ENCODE measurements at regions not wholly inside any gene's neighbourhood (a gene's known extent, or its start where the extent isn't known, plus 50 kb on each side); places are given as distances from the start of the nearest gene placed in this dataset.

DNA sequence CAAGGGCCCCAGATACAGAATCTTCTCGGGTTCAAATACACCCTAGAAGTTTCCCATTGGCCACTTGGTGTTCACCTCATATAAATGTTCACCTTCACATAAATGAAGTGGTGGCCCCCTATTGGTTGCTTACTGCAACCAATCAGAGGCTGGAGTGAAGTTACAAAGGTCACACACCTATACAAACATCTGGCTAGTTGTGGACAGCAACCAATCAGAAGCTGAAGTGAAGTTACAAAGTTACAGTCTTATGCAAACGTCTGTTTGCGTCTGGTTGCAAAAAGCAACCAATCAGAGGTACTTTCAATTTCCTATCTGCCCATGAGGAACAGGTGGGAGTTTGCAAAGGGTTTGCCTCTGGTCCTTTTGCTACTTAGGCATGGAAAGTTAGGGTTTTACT, 206.5 kb upstream of the BMP2 start:
- DNase-seq (ENCODE audit: low spot score), result no peak

DNA sequence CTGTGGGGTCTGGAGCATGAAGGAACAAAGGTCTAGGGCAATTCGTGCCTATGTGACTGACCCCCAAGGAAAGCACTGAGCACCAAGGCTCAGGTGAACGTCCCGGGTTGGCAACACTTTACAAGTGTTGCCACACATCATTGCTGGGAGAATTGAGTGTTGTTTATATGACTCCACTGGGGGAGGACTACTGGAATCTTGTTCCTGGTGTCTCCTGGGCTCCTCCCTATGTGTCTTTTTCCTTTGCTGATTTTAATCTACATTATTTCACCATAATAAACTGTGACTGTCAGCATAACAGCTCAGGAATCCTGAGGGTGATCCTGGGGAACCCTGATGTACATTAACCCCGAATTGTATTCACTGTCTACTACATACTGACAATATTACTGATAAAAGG, 207.7 kb upstream of the BMP2 start:
- DNase-seq (ENCODE audit: low spot score), result no peak

DNA sequence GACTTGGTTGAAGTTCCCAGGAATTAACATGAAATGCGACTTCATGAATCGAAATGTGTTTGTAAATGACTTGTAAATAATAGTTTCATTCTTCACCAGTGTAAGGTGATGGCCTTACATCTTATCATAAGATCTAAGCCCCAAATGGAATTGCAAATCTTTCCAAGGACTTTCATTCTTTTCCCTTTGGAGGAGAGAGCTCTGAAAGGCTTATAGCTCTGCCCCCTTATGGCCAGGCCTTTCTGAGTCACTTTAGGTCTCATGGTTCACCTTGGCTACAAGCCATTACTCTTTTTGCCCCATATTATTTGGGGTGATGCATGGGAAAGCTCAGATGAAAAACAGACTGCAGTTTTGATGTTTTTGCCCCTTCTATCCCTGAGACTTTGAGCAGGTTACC, 209.1 kb upstream of the BMP2 start:
- no peak for DNase-seq (ENCODE audit: low spot score)

DNA sequence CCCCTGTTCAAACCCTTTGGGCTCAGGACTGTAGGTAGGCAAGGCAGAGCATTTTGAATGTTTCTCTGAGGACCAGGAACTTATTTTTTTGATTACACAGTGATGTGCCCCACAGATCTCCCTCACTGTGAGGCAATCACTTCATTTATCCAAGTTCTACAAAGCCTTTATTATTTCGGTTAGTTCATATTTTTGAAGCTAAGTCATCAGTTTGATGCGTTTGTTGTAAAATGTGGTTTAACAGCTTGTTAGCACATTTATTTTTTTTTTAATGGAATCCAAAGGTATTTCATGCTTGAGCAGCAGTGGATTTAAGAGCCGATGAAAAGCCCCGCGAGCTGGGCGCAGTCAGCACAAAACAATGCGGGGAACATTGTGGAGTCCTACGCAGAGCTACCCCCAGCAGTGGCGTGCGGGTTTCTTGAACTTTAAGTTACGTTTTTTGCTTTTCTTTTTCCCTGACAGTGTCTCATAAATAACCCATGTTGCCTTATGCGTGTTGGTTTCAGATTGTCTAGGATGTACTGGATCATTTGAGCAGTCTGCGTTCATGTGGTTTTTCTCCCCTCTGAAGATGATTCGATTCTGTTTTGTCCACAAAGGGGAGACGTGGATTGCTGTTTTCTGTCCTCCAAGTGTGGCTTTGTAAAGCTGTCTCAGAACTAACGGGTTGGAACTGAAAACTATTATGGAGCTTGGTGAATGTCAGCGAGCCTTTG, 233.6 kb upstream of the BMP2 start:
- no peak for DNase-seq (ENCODE audit: low spot score)

DNA sequence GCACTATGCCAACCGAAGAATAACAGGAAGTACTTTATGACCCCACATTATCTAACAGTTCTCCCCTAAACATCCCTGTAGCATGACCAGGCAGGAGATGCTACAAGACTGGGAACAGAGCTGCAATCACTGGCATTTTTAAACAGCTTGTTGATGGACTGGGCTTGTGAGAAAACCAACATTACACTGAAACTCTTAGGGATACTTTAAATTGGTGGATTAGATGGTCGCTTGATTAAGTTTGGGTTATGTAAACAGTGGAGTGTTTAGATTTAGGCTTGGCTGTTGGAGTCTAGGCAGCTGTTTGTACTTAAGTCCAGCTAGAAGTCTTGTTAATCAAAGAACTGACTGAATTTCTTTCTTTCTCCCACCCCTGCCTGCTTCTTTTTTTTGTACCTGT, 234.1 kb upstream of the BMP2 start:
- no peak for DNase-seq (ENCODE audit: low spot score)

DNA sequence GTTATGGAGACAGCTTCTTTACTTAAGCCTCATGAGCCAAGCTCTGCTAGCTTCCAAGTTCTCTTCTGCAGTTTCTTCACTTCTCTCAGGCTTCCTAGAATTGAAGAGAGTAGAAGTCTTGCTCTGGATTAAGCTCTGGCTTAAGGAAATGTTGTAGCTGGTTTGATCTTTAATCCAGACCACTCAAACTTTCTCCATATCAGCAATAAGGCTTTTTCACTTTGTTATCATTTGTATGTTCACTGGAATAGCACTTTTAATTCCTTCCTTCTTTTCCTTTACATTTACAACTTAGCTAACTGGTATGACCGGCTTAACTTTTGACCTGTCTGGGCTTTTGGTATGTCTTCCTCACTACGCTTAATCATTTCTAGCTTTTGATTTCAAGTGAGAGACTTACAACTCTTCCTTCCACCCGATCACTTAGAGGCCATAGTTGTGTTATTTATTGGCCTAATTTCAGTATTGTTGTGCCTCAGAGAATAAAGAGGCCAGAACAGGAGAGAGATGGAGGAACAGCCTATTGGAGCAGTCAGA, 236.6 kb upstream of the BMP2 start:
- no peak for DNase-seq (ENCODE audit: low spot score)

DNA sequence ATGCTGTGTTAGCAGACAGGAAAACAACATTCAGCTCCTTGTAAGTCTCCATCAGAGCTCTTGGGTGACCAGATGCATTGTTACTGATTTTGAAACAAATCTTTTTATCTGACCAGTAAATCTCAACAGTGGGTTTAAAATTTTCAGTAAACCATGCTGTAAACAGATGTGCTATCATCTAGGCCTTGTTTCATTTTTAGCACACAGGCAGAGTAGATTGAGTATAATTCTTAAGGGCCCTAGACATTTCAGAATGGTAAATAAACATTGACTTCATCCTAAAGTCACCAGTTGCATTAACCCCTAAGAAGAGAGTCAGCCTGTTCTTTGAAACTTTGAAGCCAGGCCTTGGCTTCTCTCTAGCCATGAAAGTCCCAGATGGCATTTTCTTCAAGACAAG, 237.2 kb upstream of the BMP2 start:
- no peak for DNase-seq (ENCODE audit: low spot score)

DNA sequence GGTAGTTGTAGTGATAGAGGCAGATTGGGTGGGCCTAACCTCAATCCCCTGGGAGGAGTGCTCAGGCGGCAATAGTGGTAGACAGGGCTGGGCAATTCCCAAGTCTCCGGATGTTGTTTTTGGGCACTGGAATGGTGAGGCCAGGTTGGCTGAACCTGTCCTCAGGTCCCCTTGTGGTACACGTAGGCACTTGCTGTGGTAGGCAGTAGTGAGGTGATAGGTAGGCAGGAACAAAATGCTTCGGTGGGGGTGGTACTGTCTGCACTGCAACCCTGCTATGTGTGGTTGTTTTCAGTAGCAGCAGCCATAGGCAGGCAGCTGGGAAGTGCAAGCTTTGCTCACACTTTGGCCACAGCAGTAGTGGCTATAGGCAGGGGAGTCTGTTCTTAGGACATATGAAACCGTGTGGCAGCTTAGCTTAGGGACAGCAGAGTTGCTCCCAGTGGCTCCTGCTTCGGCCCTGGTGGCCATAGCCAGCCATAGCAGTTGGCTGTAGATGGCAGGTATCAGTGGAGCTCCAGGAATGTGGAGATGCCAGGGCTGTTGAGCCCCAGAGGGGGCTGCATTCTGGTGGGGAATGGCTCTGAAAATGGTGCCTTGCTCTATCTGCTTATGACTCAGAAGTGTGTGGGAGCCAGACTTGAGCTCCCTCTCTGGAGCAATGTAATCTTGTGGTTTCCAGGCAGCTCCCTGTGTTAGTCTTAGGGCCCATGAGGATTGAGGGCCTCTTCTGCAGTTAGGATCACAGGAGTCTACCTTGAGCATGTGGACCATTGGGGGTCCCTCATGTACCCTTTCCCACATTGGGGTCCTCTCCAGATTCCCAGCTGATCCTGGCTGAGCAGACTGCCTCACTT, 241.8 kb upstream of the BMP2 start:
- peak; percentile 7 for DNase-seq (ENCODE audit: low spot score)

DNA sequence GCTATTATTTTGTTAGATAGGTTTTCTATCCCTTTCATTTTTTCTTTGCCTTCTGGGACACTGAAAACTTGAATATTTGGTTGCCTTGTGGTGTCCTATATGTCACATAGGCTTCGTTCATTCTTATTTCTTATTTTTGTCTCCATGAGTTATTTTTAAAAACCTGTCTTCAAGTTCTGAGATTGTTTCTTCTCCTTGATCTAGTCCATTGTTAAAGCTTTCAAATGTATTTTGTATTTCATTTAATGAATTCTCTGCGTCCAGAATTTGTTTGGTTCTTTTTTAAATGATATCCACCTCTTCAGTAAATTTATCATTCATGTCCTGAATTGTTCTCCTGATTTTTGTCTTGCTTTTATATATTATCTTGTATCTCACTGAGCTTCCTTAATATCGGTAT, 243.2 kb upstream of the BMP2 start:
- no peak for DNase-seq (ENCODE audit: low spot score)

DNA sequence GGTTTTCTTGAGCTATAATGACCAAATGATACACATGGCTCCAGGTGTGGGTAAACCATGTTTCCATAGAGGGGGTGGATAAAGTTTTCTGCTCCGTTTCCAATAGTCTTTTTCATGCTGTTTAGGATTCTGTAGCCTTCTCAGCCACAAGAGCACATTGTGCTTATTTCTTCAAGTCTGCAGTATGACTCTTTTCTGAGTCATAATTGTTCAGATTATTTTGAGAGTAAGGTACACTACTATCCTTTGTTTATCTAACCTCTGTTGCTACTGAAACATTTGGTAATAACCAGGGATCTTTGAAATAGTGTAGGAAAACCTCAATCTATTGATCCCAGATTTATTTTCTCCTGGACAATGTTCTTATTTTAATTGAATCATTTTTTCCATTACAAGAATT, 247.9 kb upstream of the BMP2 start:
- DNase-seq (ENCODE audit: low spot score), result no peak

DNA sequence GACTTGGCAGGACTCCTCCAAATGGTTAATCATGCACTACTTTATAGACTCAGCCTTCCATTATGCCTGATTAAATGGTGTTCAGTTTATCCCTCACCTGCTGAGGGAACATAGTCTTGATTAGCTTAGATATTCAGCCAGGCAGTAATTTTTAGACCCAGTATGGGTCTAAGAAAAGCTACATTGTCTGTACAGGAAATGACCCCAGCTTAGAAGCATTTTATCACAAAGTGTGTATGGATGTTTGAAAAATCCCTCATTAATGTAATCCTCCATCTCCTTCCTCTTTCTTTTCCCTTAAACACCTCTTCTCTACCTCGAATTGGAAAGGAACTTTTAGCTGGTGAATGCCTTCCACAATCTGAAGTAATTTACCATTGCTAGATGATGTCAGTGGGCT, 252.2 kb upstream of the BMP2 start:
- DNase-seq (ENCODE audit: low spot score), result no peak

DNA sequence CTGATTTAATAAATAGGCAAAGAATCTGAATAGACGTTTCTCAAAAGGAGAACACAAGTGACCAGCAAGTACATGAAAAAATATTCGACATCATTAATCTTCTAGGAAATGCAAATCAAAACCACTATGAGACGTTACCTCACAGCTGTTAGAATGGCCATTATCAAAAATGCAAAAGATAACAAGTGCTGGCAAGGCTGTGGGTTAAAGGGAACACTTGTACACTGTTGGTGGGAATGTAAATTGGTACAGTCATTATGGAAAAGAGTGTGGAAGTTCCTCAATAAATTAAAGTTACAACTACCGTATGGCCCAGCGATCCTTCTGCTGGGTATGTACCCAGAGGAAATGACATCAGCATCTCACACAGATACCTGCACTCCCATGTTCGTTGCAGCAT, 253.9 kb upstream of the BMP2 start:
- DNase-seq (ENCODE audit: low spot score), result no peak

DNA sequence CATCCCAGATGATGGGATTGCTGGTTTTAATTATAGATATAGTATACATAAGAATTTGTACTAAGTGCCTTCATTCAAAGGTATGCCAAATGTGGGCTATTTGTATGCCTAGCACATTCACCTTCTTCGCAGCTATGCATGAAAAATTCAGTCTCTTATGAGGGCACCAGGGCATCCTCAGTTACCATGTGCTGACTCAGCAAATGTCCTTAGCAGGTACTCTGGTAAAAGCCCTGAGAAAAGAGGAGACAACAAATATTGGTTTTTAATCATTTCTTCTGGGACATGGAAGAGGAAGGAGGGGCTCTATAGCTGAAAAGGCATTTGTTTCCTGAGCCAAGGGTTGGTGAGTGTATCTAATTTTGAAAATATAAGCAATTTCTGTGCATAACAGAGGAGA, 258.1 kb upstream of the BMP2 start:
- DNase-seq (ENCODE audit: low spot score), result no peak

DNA sequence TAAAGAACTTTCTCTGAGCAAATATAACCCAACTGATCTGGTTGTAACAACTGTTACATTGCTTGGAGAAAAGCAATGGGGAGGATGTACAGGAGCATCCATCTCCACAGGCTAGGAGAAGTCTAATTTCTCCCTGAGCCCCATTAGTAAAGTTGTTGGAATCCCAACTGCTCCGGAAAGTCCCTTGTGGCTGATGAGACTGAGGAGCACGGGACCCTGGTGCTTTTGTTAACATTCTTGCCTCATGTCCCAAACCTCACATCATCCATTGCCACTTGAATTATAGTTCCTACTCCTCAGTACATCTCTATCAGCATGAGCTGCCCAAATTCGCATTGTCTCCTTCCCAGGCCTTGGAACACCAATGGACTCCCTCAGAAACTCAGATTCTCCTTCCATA, 260.6 kb upstream of the BMP2 start:
- no peak for DNase-seq (ENCODE audit: low spot score)

DNA sequence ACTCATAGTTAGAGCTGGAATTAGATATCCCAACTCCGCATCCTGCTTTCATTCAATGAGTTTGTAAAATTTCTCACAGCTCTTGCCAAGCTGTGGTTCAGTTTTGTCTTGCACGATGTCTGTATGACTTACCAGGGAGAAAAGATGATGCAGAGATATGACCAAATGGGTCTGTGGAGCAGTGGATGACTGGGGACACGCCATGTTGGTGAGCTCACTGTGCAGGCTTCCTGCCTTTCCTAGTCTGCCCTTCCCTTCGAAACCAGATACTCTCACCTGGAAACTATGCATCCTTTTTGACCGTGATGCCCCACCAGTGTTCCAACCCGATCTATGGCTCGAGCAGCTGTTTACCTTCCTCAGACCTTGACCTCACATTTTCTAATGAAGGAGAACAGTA, 262.7 kb upstream of the BMP2 start:
- no peak for DNase-seq (ENCODE audit: low spot score)

DNA sequence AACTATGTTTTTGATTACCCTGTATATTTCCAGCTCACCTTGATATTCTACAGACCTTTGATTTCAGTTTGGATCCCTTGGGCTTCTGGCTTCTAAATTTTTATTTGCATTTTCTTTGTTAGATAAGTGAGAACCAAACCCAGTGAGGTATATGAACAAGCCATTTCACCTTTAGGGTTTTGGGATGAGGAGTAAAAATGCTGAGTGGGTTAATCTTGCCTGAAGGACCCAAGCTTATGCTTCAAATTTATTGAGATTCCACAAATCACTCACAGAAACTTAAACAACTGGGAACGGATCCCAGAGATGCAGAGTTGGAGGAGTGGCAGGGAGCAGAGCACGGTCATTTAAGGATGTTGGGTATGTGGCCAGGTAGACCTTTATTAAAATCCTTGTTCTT, 263.3 kb upstream of the BMP2 start:
- DNase-seq (ENCODE audit: low spot score), result no peak

DNA sequence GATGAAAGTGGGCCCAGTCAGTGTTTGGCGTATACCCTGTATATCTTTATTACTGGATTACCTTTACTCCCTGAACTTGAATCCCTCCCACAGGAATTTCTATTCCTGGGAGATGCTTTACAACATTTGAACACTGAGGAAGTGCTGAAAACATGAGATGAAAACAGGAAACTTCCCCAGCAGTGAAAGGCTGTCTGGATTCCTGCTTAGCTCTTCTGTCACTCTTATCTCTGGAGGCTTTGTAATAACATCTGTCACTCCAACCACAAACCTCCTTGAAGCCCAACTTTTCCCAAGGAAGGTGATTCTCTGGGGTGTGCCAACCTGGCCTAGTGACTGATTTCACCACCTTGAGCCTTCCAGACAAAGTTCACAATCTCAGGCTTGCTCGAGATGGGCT, 264.5 kb upstream of the BMP2 start:
- DNase-seq (ENCODE audit: low spot score), result no peak

DNA sequence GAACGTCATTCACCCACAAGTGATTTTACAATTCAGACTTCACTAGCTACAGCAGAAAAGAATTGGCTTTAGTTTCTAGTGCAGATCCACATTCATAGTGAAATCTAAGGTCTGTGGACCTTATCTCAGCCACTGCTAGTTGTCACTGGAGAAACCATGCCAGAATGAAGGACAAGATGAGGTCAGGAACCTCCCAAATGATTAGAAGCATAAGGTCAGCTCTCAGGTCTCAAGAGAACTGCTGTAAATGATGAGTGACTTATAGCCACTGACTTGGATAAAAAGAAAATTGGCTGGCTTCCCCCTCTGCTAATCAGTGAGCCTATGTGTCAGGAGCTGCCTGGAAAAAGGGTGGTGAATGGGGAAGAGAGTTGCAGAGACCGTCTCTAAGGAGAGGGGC, 265.3 kb upstream of the BMP2 start:
- no peak for DNase-seq (ENCODE audit: low spot score)

DNA sequence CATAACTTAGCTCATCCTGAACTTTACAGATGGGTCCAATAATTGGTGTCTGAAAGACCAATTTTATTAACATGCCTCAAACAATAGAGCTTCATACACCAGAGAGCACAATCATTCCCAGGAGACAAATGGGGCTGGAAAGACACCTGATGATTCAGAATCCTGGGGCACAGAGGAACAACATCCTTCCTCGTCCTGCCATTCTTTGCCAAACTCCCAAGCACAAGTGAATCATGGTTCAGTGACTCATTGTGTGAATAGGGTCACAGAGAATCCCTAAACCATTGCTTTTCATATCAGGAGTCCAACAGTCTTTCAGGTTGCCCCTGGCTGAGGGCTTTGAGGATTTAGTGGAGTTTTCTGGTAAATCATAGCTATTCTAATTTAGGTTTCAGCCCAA, 266.4 kb upstream of the BMP2 start:
- DNase-seq (ENCODE audit: low spot score), result peak; percentile 17

DNA sequence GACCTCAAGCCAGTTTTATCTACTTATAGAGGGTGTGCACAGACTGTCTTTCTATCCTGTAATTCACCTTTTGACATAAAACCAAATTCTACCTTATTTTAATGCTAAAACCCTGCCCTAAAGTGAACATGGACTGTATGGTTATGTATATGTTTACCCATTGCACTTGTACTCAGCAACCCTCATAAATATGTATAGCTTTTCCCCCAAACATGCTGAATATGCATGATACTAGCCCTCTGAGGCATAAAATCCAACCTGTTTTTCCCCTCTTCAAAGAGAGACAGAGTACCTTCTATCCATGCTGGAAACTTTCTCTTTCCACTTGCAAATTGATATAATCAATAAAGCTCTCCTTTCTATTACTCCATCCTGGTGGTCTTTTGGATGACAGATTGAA, 267.9 kb upstream of the BMP2 start:
- no peak for DNase-seq (ENCODE audit: low spot score)

DNA sequence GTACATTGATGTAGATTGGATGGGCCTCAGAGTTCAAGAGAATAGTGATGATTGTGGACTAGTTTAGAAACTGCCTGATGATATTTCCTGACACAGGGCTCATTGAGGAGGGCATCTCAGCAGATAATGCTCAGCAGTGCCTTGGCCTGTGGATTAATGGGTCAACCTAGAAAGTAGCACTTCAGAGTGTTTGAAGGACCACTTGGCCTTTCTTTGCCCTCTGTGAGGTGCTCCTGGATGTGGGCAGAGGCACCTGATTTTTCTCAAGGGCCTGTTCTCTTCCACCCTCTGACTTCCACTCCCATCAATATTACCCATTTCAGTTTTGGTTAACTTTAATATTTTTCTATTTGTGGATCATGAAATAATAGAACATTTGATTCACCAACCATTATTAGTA, 270.6 kb upstream of the BMP2 start:
- no peak for DNase-seq (ENCODE audit: low spot score)

DNA sequence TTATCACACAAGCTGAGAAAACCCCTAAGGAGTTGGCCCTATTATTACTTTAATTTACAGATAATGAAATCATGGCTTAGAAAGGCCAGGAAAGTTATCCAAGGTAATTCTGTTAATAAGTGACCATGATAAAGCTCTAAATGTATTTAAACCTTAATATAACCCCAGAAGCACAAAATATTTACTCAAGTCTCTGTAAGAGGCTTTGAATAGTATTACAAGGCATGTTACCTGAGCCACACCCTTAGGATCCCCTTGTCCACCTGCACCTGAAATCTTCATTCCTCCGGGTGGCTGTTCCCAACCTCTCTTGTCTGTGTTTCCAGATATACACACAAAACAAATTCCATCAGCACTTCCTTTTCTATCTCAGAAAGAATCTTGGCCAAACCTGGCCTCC, 271.6 kb upstream of the BMP2 start:
- DNase-seq (ENCODE audit: low spot score), result no peak

DNA sequence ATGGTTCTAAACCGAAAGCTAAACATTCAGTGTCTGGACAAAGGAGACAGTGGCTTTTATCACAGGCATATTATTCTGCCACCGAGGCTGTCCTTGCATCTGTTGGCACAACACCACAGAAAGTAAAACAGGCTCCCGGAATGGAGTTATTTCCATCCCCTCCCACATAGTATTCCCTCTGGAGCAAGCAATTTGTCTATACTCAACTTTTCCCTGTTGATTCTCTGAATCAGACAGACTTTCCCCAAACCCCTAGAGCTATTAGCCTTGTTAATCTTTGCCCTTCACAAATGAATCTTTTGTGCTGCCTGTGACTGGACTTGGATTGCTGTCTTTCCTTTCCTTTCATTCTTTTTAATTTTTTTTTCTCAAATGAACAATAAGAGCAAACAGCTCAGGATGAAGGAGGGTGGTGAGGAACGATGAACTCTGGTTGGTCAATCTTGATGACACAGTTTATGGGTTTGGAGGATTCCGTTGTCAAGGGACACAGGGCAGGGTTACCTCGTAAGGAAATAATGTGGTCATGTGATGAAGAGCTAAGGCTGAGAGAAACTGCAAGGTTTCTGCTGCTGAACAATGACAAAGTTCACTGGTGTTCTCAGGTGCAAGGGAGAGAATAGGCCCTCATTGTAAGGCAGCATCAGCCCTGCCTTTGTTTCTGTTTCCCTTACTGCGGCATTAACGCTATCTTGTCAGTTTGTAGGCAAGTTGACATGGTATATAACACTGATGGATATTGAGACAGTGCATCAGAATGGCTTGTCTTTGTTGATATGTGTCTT, 275.0 kb upstream of the BMP2 start:
- DNase-seq (ENCODE audit: low spot score), result no peak

Data from hepatic stellate cell (primary cell).